Chondrocyte (in vitro differentiated cells): ENCODE measurements at regions not wholly inside any gene's neighbourhood (a gene's known extent, or its start where the extent isn't known, plus 50 kb on each side); places are given as distances from the start of the nearest gene placed in this dataset.

ENCODE experiments used
- DNase-seq: peaks from one replicate; pipeline ENCODE4 v3.0.0; 2021; ENCODE audit warnings: mixed read lengths, low spot score
- H3K27ac Mint-ChIP-seq: one replicate; pipeline ENCODE4 v1.8.0; 2021; ENCODE audit warnings: mild to moderate bottlenecking, moderate library complexity, mixed read lengths; ENCODE audit not compliant: unreplicated experiment
- H3K27me3 Mint-ChIP-seq: 2 replicates; pipeline ENCODE4 v1.8.0; 2021; ENCODE audit warnings: low read depth, mixed read lengths
- H3K36me3 Mint-ChIP-seq: 2 replicates; pipeline ENCODE4 v1.8.0; 2021; ENCODE audit warnings: low read depth, mixed read lengths
- H3K4me1 Mint-ChIP-seq: 2 replicates; pipeline ENCODE4 v1.8.0; 2021; ENCODE audit warnings: low read depth, mild to moderate bottlenecking, mixed read lengths
- H3K4me3 Mint-ChIP-seq: one replicate; pipeline ENCODE4 v1.8.0; 2021; ENCODE audit warnings: mild to moderate bottlenecking, moderate library complexity, mixed read lengths; ENCODE audit not compliant: unreplicated experiment
- H3K9me3 Mint-ChIP-seq: 2 replicates; pipeline ENCODE4 v1.8.0; 2021; ENCODE audit warnings: low read depth, mixed read lengths
- CTCF ChIP-seq: fragments of 200-600 bp; sonication (generic); IDR thresholded peaks from 2 replicates; pipeline ENCODE4 v1.5.0; 2021; ENCODE audit warnings: antibody characterized with exemption, mild to moderate bottlenecking, moderate library complexity

- Mint-ChIP-seq H3K36me3 (no peaks in the 10 kb centered on the region), H3K4me1 (no peaks in the 10 kb centered on the region), H3K27ac (no peak overlapping the region), H3K4me3 (no peak overlapping the region), H3K9me3 (no peaks in the 10 kb centered on the region), H3K27me3 (peaks cover 5% of the 10 kb centered on the region)
- no peak for DNase-seq
- no peak for TF ChIP-seq CTCF
These were observed 278.2 kb upstream of the KCNH8 start for GRCh38 chr3:18870074-18870640.

- no peak for DNase-seq
- Mint-ChIP-seq H3K27ac (no peak overlapping the region), H3K4me1 (no peaks in the 10 kb centered on the region), H3K4me3 (no peak overlapping the region), H3K36me3 (no peaks in the 10 kb centered on the region), H3K9me3 (no peaks in the 10 kb centered on the region), H3K27me3 (peaks cover 3% of the 10 kb centered on the region)
- TF ChIP-seq CTCF = no peak
These were observed 279.2 kb upstream of the KCNH8 start for GRCh38 chr3:18868911-18869689.

GRCh38 chr3:18866899-18867298 is 281.4 kb upstream of the KCNH8 start:
- Mint-ChIP-seq H3K36me3 (no peaks in the 10 kb centered on the region), H3K4me1 (no peaks in the 10 kb centered on the region), H3K4me3 (no peak overlapping the region), H3K27me3 (peaks cover 3% of the 10 kb centered on the region), H3K27ac (no peak overlapping the region), H3K9me3 (no peaks in the 10 kb centered on the region)
- no peak for TF ChIP-seq CTCF
- no peak for DNase-seq

- H3K4me1 Mint-ChIP-seq = no peaks in the 10 kb centered on the region
- H3K36me3 Mint-ChIP-seq = no peaks in the 10 kb centered on the region
- H3K27ac Mint-ChIP-seq = no peak overlapping the region
- no peak for DNase-seq
- peaks cover 3% of the 10 kb centered on the region for H3K27me3 Mint-ChIP-seq
- H3K9me3 Mint-ChIP-seq = no peaks in the 10 kb centered on the region
- no peak for TF ChIP-seq CTCF
- no peak overlapping the region for H3K4me3 Mint-ChIP-seq
These were observed 283.2 kb upstream of the KCNH8 start for GRCh38 chr3:18864933-18865731.

GRCh38 chr3:18862077-18862476 is 286.2 kb upstream of the KCNH8 start:
- no peaks in the 10 kb centered on the region for H3K4me1 Mint-ChIP-seq
- no peak for TF ChIP-seq CTCF
- no peak for DNase-seq
- H3K9me3 Mint-ChIP-seq = no peaks in the 10 kb centered on the region
- H3K36me3 Mint-ChIP-seq = no peaks in the 10 kb centered on the region
- no peak overlapping the region for H3K4me3 Mint-ChIP-seq
- no peaks in the 10 kb centered on the region for H3K27me3 Mint-ChIP-seq
- no peak overlapping the region for H3K27ac Mint-ChIP-seq
